IPS DF 4.7 (cell line): ENCODE measurements at regions not wholly inside any gene's neighbourhood (a gene's known extent, or its start where the extent isn't known, plus 50 kb on each side); places are given as distances from the start of the nearest gene placed in this dataset.

Experiments used
- DNase-seq: peaks from one replicate; pipeline ENCODE4 v3.0.0-alpha.2; 2013; ENCODE audit warnings: low spot score; ENCODE audit errors: extremely low read depth

DNA sequence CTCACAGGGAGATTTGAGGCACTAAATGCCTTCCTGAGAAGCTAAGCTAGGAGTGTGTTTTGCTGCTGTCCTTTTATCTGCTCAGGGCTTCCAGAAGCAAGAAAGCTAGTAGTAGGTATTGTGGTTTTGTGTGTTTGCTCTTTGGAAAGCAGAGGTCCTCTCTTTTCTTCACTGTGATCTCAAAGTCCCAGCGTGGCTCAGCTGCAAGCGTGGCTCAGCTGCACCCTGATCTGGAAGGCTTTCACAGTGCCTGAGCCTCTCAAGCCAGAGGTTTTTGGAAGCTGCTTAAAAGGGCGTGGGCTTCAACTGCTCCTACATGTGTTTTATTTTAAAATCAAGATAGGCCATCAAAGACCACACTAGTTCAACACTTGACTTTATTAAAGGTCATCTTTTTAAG, 337.4 kb upstream of the RGS6 start:
- no peak for DNase-seq

DNA sequence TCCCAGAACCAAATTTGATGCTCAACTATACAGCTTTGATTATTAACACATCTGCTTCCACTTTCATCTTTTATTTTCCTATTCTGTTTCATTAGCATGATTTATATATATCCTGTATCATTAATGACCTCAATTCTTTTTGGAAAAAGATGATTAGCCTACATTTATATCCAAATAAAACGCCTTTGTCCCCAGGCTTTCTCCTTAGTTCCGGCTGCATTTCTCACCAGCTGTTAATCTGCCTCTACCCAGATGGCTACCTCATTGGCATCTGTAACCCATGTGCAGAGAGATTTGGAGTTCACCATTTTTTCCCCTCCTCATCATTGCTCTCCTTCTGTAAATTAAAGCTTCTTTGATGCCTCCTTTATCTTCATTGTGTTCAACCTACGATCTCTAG, 336.8 kb upstream of the RGS6 start:
- DNase-seq: no peak

DNA sequence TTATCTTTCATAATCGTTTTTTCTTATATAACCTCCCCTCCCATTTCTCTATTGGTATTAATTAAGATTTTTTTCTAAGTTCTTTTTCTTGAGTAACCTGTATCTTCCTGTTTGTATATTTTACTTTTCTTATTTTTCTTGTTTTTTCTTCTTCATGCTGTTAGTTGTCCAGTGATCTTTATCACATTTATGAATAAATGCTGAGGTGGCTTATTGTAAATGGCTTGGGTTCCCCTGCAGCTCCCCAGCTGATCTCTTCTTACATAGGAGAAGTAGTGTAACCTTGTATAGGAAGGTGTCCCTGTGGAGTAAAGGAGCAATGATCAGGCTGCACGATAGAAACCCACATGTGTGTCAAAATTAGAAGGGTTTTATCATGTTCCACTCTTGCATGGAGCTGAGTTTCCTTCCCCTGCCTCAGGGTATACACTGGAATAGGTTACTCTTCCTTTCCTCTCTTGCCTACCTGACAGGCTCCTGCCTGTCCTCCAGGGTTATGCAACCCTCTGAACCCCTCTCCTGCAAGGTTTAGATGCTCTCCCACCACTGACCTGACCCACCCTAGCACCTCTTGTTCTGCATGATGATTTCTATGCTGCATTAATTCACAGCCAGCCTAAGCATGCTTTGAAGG, 334.8 kb upstream of the RGS6 start:
- no peak for DNase-seq

DNA sequence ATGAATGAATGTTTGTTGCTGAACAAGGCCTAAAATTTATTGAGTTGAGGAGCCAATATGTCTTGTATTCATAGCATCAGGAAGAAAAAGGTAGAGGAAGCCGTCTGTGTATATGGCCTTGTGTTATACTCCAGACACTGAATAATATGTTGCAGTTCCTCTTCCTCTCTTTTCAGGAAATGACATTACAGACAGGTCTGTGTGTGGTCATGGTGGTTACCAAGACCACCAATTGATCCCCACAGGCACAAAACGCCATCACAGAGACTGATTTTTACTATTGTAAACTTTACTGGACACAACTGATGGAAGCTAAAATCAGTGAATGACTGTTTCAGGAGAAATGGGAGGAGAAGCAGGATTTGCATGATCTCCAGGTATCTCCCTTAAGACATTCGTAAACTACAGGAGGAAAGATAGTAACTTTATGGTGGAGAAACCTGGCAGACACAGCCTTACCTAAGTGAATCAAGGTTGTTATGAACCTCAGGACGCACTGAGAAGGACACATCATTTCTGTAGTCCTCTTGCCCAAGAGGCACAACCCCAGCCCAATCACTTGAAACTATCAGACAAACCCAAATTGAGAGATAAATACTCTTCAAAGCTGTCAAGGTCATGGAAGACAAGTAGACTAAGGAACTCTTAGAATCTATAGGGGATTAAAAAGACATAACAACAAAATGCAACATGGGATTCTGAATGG, 334.1 kb upstream of the RGS6 start:
- no peak for DNase-seq

DNA sequence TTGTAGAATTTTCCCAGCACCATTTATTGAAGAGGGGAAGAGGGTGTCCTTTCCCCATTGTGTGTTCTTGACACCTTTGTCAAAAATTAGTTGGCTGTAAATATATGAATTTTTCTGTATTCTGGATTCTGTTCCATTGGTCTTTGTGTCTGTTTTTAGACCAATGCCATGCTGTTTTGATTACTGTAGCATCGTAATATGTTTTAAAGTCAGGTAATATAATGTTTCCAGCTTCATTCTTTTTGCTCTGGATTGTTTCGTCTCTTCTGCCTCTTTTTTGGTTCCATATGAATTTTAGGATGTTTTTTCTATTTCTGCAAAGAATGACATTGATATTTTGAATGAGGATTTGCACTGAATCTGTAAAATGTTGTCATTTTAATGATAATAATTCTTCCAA, 331.9 kb upstream of the RGS6 start:
- no peak for DNase-seq

DNA sequence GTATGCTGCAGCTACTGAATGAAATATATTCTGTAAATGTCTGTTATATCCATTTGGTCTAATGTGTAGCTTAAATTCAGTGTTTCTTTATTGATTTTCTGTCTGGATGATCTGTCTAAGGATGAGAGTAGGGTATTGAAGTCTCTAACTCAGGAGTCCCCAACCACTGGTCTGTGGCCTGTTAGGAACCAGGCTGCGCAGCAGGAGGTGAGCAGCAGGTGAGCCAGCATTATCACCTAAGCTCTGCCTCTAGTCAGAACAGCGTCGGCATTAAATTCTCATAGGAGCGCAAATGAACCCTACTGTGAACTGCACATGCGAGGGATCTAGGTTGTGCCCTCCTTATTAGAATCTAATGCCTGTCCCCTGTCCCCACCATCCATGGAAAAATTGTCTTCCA, 329.7 kb upstream of the RGS6 start:
- DNase-seq: no peak

DNA sequence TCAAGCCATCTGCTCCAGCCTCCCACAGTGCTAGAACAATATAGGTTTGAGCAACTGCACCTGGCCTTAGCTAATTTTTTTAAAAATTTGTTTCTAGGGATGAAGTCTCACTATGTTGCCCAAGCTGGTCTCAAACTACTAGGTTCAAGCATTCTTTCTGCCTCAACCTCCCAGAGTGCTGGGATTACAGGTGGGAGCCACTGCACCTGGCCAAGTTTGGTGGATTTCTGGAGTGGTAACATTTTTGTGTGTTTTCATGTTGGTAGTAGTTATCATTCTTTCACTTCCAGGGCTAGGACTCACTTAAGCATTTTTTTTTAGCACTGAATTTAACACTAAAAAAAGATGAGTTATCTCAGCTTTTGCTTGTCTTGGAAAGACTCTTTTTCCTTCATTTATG, 328.0 kb upstream of the RGS6 start:
- no peak for DNase-seq

DNA sequence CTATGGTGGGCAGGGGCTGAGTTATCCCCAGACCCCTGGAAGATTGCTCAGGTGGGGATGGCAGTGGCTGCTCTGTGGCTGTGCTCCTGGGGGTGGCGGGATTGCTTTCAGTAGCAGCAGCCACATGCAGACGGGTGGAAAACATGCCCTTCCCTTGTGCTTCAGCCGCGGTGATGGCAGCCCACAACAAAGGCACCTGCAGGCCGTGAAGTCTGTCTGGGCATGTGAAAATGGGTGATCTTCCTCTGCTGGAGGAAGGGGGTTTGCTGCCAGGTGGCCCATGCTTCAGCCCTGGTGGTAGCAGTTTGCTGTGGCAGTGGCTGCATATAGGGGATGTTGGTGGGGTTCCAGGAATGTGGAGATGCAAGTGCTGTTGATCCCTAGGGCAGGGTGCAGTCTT, 326.2 kb upstream of the RGS6 start:
- no peak for DNase-seq

DNA sequence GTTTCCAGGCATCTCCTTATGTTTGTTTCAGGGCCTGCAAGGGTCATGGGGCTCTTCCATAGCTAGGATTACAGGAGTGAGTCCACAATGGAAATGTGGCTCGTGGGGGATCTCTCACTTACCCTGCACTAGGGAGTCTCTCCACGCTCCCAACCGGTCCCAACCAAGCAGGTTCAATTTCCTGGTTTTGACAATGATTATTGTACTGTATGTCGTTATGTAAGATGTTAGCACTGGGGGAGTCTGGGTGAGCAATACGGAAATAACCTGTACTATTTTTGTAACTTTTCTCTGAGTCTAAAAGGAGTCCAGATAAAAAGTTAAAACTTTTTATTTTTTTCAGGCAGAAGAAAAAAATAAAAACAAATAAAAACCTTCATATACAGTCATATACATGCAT, 325.7 kb upstream of the RGS6 start:
- no peak for DNase-seq

DNA sequence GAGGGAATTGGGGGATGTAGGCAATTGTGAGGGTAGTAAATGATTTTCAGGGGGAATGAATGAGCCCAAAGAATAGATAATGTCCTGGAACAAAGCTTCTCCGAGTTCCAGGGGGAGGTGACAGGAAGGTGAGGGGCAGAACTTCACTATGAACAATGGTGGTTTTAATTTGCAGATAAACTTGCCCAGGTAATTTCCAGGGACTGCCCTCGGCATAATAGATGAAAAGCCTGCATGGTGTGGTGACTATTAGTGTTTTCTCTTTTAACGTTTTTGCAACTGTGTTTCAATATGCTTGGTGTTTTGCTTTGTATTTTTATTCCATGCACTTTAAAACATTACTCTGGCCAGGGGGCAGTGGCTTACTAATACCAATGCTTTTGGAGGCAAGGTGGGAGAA, 325.2 kb upstream of the RGS6 start:
- no peak for DNase-seq

DNA sequence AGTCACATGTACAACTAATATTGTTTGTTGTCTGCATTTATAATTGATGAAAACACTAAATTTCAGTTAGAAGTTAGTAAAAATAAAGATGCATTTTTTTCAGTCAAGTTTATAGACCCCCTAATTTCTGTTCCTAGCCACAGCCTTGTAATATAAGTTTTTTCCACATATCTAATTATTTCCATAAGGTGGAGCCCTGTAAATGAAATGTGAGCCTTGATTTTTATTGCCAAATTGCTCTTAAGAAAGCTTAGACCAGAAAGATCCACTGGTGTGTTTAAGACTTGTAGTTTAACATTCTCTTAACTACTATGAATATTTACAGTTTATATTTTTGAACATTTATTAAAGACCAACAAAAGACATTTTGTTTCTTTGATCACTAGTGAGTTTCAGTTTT, 322.1 kb upstream of the RGS6 start:
- DNase-seq: no peak

DNA sequence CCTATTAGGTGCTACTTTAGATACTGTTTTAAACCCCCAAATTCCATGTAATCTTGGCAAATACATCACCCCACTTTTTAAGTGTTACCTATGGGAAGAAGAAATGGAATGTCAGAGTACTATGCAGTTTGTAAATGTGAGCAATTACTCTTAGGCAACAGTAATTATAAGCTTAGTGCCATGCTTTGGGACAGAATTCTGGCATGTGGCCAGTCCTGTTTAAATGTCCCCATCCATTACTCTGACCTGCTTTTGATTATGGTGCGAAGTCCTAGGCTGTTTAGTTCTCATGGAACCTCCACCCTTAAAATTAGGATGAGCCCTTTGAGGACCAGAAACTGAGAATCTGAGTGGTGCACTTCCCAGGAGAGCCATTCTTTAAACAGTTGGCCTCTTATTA, 321.4 kb upstream of the RGS6 start:
- DNase-seq: no peak

DNA sequence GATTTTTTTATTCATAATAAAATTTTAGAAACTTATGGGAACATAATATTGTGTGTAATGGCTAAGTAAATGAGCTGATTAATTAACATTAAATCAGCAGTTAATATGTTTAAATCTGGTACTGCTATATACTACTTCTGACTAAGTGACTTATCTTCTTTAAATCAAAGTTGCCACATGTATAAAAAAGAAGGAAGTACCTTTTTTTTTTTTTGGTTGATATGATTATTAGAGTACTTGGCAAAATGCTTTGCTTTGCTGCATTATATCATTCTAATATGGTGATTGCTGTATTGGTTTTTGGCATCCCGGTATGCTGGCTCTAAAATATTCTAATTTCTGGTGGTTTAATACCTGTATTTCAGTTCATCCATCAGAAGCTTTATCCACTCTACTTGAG, 319.1 kb upstream of the RGS6 start:
- DNase-seq: no peak

DNA sequence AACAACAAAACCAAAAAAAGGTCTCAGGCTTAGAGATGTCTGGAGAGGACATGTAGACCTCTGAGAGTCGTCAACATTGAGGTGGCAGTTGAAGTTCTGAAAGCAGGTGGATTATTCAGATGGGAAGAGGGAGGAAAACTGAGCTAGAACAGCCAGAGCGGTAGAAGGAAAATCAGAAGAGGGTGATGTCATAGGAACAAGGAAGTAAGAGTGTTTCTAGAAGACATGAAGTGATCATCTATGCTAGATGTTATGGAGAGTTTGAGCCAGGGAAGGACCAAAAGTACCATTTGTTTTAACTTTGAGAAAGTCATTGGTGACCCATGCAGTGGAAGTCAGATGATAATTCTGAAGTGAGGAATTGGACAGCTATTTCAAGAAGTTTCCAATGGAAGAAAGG, 316.2 kb upstream of the RGS6 start:
- no peak for DNase-seq

DNA sequence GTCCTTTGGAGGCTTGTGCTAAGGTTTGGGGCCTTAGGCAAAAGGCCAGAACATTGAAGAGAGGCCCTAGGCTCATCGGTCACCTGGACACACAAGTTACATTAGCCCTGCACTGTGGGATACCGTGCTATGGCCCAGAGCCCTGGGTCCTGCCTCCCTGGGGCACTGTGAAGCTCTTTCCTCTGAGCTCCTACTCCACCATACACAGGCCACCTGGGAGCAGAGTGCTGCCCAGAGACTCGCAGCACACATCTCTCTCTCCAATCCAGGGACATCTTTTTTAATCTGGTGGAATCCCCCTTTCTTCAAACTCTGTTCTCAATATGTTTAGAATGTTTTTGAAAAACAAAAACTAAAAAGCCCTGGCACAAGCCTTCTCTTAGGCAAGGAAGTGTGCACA, 314.2 kb upstream of the RGS6 start:
- DNase-seq: no peak

DNA sequence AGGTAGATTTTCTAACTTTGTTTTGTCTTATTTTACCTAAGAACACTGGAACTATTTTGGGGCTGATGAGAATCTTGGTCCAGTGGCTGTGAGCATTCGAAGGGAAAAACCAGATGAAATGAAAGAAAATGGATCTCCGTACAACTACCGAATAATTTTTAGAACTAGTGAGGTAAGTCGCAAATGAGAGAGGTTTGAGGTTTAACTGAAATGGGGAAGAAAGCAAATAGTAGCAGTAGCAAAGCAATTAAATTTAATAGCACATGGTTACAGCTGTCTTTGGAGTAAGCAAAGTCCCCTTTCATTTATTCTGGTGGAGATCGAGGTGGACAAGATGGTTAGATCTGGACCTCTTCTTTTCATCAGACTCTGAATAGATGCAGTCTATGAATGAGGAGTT, 313.5 kb upstream of the RGS6 start:
- DNase-seq: no peak

DNA sequence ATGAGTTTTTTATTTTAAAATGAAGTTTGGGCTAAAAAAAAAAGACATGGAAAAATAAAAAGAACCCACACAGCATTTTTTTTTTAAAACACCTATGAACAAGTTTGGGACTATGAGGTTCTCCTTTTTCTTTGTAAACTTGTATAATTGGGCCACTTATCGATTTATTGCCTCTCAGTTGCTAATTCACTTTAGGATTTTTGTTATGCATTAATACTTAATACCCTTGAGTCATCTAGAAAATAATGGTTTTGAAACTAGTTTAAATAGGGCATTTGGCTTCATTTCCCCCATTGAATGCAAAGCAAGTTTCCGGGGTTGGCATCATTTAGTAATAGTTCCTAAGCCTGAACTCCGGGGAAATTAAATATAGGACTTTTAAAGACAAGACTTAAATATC, 312.8 kb upstream of the RGS6 start:
- no peak for DNase-seq

DNA sequence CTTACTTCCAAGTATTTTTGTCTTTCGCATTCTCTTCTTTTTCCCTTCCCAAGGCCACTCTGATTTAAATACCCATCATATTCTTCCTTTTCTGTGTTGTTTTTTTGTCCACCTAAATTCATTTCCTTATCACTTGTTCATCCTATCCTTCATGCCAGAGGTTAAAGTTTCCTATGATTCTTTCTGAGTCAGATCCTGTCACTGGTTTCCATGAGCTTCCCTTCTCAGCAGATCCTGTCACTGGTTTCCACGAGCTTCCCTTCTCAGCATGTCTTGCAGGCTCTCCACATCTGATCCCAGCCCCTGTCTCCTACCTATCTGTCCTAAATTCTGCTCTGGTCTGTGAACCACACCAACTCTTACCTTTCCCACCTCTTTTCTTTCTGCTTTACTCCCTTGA, 311.8 kb upstream of the RGS6 start:
- DNase-seq: no peak

DNA sequence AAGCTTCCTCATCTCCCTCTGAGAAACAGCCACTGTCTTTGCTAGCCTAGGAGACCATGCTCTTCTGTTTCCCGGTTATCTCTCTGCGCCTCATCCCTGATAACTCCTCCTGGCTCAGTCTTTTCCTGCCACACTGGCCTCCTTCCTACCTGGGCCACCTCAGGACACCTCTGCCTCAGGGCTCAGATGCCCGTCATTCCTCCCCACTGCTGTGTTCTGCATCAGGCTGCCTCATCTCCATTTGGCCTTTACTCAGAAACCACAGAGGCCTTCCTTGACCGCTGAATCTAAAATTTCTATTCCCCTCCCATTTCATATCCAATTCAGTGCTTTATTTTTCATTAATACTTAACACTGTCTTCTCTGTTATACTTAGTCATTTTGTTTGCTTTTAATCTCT, 311.0 kb upstream of the RGS6 start:
- no peak for DNase-seq

DNA sequence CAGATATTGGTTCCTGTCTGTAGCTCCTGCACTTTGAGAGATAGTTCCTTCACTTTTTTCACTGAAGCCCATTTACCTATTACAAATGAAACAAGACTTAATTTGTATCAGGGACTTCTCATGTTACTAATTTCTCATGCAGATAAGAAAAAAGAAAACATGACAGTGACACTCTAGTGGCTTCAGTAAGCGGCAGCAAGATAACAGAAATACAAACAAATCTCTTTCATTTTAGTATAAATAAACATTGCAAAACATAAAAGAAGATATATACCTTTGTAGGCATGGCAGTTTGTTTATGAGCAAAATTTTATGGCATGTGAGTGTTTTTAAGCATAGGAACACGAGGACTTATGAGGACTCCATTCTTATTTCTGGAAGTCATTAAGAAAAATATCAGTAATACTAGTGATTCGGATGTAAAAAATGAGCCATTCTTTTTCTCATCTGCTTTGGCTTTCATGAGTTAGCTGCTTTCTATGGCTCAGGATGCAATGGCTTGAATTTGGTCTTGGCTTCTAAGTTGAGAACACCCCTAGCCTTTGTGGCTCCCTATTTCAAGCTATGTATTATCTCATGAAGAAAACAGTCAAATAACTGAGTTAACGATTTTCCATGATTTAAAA, 310.1 kb upstream of the RGS6 start:
- DNase-seq: no peak

DNA sequence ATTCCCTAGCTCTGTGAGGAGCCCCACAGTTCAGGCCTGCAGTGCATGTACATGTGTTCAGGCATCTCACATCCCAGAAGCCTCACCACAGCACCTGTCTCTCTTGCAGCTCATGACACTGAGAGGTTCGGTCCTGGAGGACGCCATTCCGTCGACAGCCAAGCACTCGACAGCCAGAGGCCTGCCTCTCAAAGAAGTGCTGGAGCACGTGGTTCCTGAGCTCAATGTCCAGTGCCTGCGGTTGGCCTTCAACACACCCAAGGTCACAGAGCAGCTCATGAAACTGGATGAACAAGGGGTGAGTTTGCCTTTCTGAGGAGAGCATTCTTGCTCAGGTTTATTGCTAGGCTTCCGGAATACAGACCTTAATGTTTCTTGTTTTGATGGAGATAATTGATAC, 308.3 kb upstream of the RGS6 start:
- DNase-seq: no peak

DNA sequence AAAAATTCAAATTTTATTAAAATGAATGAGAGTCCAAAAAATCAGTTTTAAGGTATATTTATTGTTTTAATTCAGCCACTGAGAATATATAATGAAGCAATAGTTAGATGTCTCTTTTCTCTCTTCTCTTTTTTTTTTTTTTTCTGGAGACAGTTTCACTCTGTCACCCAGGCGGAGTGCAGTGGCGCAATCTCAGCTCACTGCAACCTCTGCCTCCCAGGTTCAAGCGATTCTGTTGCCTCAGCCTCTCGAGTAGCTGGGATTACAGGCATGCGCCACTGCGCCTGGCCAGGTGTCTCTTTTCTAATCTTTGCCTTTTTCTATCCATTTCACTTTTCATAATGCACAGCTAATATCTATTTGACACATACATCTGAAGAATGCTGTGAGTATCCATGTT, 307.1 kb upstream of the RGS6 start:
- no peak for DNase-seq
